MM.1S (cell line): ENCODE measurements at regions not wholly inside any gene's neighbourhood (a gene's known extent, or its start where the extent isn't known, plus 50 kb on each side); places are given as distances from the start of the nearest gene placed in this dataset.

ENCODE experiments used
- CTCF ChIP-seq: fragments of 300-600 bp; sonication (generic); IDR thresholded peaks from 2 replicates; pipeline ENCODE4 v1.5.1; 2016; ENCODE audit warnings: antibody characterized with exemption, low read length, mixed read lengths
- EZH2 ChIP-seq: fragments of 300-600 bp; sonication (generic); optimal IDR thresholded peaks from 2 replicates; pipeline ENCODE3; 2017; ENCODE audit warnings: low read depth, mild to moderate bottlenecking, antibody characterized with exemption, low read length, mixed read lengths

- TF ChIP-seq EZH2 = no peak
- TF ChIP-seq CTCF = no peak
These were observed 158.1 kb downstream of the LTN1 start for GRCh38 chr21:28834335-28835238.
